ENCODE measurements at regions not wholly inside any gene's neighbourhood (a gene's known extent, or its start where the extent isn't known, plus 50 kb on each side); places are given as distances from the start of the nearest gene placed in this dataset.
"Not testable (repeated sequence)": the region's sequence is repeated elsewhere in the genome, so short reads cannot be mapped to it uniquely, and the experiment has no call there.

DNA sequence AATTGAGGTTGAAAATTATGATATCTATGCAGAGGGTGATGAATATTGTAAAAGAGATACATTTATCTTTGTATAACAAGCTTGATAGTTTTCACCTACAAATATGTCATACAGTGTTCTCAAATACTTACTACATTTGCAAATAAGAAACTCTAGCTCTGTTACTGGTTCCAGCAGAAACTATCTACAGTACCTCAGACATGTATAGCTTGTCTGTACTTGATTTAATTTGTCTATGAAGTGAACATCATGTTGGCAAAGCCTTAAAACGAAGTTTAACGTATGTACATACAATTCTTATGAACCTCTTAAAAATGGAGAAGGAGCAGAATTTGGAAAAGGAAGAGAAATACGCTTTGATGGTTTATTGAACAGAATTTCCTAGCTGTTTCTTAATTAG lies 201.4 kb upstream of the MARCKS start:
- DNase-seq, result no peak

DNA sequence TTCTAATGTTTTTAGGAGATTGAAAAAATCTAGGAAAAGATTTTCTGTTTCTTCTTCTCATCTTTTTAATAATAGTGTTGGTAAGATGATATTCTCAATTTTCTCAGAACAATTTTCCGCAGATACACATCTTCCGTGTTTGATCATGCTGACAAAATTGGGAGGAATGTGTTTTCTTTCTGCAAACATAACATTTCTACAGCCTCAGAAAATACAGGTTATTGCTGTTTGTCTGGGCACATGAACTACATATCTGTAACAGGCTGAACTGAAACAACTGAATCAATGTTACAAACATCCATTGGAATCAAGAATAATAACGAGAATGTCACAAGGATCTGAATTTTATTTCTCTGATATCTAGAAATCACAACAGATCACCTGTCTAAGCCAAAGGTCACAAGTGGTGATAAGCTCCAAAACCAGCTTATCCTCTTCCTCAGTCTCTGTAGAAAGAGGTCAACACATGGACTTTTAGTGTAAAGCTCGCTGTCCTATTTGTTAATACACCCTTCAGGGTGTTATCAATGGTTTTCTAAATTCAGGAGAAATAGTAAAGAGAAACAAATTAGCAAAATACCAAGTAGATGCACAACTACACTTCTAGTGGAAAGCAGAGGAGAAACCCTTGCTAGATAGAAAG lies 197.3 kb upstream of the MARCKS start:
- DNase-seq, result no peak

DNA sequence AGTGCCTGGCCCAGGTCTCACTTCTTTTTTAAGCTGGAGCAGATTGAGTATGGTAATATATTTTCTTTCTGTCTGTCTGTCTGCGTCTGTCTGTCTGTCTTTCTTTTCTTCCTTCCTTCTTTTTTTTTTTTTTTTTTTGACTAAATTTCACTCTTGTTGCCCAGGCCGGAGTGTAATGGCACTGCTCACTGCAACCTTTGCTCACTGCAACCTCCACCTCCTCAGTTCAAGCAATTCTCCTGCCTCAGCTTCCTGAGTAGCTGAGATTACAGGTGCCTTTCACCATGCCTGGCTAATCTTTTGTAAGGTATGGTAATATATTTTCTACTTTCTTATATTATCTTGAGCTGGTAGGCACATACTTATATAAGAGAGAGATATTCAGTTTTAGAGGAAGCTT lies 196.3 kb upstream of the MARCKS start:
- DNase-seq, result no peak

DNA sequence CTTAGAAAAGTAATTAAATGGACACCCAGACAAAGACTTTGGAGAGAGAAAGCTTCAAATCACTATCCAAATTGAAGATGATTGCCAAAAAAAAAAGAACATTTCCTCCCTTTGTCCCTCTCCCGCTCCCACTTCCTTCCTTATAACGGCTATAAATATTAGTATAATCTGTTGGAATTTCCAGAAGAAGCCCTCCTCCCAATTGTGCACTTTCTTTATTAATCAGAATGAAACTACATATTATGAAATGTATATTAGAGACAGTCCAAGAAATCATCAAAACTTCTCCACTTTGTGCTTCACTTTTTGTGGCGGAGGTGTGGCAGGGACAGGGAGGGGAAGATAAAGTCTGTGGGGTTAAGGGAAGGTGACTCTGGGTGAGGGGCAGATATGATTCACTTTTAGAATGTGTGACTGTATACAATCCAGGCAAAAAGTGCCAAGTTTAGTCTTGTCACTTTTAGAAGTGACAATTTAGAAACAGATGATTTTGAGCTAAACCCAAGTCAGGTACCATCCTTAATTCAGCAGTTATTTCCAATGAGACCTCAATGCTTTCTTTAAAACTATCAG lies 195.0 kb upstream of the MARCKS start:
- DNase-seq, result no peak

DNA sequence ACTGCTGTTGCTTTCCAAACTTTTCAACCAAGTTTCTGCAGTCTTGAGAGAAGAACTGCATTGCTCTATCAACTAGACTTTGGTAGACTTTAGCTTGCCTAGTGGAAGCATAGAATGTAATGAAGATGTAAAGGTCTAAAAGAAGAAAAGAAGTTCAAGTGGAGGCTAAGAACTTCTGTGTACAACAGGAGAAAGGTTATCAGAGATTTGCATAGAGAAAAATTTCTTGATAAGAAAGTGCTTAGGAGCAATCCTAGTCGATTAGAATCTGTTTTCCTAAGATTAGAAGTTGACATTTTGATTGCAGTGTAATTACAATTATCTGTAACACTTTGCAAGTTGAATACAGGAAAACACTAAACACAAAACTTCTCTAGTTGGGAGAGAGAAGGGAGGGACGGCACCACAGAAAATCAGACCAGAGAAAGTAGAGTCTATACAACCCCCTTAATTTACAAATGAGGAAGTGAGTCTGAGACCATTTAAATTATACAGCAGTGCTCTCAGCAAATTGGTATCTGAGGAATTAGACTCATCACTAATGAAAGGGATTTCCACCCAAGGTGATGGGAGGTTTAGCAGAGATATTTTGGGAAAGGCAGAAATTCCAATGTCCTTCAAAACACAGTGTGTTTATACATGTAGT lies 194.3 kb upstream of the MARCKS start:
- no peak for DNase-seq

DNA sequence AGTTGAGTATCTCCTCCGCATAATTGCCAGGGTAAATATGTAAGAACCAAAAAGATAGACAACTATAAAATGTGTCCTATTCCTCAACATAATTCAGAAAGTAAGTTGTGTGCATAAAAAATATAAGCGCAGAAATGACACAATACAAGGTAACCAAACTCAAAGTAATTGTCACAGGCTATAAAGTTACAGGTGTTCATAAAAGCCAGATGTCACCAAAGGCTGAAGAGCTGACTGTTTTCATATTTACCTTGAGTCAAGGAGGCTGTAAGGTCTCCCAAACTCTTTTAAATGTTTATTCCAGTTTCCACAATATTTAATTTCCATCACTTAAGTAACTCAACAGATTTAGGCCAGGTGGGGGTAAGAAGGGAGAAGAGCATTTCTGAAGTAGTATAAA lies 192.2 kb upstream of the MARCKS start:
- DNase-seq, result no peak

DNA sequence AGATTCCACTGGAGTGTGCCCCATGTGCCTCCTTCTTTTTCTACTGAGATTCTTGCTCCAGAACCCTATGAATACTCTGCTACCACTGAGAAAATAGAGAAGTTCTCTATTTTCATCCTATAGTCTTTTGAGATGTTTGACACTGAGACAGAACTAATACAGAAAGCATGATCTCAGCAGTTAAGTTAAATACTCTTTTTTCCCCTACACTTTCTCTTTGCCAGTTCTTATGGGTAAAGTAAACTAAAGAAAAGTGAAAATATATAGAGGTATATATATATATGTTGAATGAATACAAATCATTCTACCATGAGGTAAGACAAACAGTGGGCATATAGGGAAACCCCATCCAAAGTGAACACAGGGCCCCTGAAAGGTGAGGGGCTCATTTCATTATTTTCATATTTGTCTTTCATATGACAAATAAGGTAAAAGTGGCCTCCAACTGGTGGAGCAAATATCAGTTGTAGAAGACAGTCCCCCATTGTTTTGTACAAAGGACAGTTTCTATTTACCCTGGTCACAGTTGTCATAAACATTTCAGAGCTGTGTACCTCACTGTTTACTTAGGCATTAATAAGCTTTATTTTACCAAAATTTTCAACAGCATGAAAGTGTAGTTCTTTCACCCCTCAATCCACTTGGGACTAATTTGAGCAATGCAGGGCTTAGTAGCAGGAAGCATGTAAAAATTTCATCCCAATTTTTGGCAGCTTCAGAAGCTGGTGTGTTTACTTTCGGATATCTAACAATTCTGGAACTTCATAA lies 188.3 kb upstream of the MARCKS start:
- DNase-seq, result no peak

DNA sequence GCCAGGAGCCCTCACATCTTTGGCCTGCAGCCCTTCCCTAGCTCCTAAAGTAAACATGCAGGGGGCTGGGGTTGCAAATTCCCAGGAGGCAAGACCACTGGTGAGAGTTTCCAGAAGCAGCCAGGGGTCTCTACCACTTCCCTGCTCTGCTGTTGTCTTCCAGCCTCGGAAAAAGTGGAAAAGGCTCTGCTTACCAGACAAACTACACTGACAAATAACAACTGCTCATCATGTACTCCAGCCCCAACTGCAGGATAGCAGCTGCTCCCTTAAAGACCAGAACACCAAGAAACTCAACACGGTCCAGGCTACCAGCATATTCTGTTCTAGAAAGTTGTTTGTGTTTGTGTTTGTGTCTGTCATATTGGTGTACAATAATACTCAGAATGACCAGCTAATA lies 187.5 kb upstream of the MARCKS start:
- no peak for DNase-seq

DNA sequence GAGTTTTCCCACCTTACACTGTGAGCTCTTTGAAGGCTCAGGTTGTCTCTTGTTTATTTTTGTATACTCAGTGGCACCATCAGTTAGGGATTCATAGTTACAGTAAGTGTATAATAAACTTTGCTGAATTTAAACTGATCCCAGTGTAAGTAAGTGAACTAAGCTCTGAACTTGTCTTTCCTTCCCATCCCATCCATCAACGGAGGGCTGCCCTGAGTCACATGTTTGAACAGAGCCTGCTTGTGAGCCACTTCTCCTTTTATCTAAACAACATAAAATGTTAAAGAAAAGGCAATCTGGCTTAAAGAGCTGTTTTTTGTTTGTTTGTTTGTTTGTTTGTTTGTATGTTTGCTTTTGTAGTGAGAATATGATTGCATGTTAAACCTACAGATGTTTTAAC lies 185.7 kb upstream of the MARCKS start:
- no peak for DNase-seq

DNA sequence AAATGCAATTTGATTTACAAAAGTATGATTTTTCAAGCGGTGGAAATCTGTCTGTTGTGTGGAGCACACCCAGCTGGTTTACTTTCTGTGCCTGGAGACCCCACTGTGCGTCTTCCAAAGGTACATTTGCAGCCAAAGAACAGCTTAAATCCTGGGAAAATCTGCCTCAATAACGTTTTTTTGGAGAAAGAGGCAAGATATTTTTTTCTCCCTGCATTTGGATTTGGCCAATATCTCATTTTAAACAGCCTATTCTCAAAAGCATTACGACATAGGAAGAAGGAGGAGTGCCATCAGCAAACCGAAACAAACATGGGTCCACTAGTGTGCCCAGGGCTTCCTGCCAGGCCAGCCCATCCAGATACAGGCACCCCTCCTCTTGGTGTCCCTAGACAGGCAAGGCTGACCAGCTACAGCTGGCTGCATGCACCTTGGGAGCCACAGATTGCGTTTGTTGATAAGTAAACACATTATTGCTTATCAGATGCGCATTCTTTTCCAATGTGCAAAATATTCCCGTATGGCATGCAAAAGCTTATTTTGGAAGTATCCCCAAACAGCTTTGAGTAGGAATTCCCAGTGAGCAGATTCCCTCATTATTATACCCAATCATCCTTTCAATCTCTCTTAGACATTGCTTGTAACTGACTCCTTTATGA lies 184.5 kb upstream of the MARCKS start:
- DNase-seq, result peak; percentile 78

DNA sequence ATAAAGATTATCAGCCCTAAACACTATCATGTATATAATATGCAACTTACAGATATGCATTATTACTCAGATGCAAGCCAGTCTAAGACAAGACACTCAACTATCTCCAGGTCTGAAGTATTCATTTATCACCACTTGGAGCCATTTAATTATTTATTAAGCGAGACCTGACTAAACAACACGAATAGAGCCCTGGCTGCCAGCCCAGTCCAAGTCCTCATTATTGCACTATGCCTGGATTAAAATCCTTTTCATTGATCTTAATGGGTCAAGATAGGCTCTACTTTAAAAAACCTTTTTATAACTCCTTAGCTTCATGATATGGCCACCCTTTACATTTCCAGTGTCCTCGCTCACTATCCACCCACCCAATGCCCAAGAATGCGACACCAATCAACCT lies 183.1 kb upstream of the MARCKS start:
- DNase-seq, result no peak

DNA sequence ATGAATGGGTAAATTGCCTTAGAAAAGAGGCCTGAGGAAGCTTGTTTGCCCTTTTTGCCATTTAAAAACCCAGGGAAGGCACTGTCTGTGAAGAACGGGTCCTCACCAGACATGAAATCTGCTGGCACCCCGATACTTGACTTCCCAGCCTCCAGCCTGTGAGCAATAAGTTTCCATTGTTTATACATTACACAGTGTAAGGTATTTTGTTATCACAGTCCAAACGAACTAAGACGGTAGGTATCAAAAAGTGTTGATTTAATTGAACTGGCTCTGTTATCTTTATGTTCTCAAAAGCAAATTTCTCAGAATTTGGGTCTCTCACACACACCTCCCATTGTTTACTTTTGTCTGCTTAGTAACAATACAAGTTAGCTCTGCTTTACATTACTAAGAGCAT lies 181.1 kb upstream of the MARCKS start:
- DNase-seq, result no peak

DNA sequence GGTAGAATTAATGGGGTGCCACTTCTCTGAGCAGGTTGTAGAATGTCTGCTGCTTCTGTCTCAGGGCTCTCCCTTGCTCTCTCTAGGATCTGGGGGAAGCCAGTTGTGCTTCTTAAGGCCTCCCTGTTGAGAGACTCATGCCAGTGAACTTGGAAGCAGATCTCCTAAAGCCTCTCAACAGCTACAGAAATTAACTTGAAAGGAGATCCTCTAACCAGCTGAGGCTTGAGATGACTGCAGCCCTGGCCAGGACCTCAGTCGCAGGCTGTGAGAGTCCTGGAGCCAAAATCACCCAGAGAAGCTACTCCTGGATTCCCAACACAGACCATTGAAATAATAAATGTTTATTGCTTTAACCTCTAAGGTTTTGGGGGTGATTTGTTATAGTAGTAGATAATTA lies 180.2 kb upstream of the MARCKS start:
- DNase-seq, result no peak

DNA sequence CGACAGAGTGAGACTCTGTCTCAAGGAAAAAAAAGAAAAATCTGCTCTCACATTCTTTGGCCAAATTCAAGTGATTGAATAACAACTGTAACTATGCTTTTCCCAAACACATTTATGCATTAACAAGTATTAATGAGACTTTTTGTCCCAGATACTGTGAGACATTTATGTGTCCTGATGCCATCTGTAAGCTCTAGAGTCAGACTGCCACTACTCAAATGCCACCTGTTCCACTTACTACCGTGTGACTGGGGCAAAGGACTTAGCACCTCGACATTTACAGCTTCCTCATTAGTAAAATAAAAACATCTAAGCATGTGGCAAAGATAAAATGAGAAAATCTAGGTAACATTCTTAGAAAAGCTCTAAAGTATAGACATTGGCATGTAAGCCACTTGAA lies 178.1 kb upstream of the MARCKS start:
- no peak for DNase-seq

DNA sequence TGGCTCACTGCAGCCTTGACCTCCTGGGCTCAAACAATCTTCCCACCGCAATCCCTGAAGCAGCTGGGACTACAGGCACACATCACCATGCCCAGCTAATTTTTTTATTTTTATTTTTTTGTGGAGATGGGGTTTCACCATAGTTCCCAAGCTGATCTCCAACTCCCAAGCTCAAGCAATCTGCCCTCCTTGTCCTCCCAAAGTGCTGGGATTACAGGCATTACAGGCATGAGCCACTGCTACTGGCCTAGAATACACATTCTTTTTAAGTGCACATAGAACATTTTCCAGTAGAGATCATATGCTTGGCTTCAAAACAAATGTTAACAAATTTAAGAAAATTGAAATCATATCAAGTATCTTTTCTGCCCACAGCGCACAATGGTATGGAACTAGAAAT lies 176.8 kb upstream of the MARCKS start:
- no peak for DNase-seq

DNA sequence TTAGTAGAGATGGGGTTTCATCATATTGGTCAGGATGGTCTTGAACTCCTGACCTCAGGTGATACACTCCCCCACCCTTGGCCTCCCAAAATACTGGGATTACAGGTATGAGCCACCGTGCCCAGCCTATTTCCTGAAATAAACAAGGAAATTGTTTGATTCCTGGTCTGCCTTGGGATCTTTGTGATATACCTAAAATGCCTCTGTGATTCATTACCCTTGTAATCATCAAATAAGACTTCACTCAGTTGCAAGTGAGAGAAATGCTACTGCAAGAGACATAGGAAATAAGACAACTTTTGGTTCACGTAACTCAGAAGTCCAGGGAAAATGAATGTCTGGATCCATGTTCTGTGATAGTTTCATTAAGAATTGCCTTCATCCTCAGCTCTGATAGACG lies 173.2 kb upstream of the MARCKS start:
- no peak for DNase-seq

DNA sequence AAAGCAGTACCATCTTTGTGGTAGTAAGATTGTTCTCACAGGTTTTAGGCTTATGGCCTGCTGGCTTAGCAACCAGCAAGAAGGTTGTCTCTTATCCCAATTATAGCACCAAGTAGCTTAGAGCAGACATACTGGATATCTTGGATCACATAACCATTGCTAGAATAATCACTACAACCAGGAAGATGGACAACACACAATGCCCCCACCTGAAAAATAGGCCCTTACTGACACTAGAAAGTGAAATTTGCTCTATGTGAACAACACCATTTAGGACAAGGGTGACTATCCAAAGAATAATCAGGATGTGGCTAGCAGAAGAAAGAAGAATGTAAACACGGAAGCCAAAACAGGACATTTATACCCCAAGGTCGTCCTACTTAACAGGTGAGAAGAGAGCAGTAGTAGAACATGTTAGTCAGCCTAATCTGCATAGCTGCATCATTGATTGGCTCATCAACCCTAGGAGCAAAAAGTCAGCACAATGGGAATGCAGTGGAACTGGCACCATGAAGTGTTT lies 172.7 kb upstream of the MARCKS start:
- DNase-seq, result no peak

DNA sequence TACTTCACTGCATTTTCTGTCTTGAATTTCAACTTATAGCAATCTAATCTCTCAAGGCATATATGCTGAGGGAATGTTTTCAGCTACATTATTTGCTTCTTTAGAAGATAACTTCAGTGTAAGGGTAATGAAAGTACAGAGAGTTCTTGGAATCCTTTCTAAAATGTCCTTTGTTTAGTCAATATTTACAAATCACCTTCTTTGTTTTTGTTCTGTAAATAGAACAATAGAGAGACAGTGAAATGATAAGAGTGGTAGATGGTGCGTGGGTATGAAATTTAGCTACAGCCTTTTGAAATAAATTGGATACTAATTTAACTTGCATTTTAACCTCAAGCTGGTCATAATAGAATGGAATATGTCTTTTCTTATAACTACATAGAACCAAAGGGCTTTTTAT lies 171.1 kb upstream of the MARCKS start:
- no peak for DNase-seq

DNA sequence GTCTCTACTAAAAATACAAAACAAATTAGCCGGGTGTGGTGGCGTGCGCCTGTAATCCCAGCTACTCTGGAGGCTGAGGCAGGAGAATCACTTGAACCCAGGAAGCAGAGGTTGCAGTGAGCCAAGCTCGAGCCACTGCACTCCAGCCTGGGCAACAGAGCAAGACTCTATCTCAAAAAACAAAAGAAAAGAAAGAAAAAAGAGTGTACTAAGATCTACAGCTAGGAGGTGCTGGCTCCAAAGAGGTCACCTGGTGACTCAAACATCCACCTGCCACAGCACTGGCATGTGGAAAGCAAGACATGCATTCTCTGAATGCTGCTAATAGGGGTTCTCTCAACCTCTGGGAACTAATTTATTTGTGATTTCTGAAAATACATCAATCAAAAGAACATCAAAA lies 167.5 kb upstream of the MARCKS start:
- DNase-seq, result not testable (repeated sequence)

DNA sequence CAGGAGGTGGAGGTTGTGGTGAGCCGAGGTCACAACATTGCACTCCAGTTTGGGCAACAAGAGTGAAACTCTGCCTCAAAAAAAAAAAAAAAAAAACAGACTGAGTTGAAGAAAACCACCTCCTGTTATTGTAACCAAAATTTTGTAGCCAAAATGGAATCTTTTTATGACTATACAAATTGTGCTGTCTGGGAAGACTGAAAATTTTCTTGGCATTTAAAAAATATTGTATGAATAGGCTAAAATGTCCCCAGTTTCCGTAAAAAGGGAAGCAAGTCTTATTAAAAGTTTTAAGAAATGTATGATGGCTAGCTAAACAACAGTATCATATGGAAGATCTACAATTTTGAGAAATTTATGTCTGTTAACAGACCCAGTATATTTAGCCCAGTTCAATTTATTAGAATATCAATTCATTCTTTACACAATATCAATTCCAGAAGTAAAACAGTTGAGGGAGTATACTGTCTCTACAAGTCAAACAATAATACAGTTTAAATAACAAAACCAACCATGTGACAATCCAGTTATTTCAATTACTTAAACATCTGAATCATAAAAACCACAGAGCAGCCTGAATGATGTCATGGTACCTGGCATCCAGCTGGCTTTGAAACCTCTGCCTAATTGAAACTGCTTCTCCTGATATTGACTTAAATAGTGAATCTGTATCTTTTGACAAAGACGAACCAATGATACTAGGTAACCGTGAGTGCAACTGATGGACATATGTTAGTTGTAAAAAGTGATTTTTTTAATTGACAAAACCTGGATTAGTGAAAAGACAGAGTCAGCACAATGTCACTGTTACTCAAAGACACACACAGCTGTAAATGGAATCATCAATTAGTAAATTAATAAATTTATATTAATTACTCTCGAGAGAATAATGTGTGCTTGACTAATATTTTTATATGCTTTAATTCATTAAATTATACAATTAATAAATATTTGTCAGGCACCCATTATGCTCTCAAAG lies 166.6 kb upstream of the MARCKS start:
- no peak for DNase-seq

DNA sequence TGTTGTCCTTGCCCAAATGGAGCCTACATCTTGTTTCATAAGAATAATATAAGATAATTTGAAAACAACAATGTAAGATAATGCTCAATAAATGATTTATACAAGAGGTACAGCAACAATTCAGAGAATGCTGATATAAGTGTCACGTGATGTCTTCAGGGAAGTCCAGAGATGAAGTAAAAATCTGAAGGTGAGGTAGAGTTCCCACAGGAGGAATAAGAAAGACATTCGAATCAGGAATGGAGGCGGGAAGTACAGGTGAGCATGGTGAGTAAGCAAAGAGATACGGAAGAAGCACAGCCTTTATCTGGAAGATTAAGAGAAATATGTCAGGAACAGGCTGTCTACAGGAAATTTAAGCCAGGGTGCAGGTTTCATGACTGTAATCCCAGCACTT lies 165.9 kb upstream of the MARCKS start:
- no peak for DNase-seq

Data from muscle of arm (tissue), 1 donor.